Calu3 (cell line): ENCODE measurements at regions not wholly inside any gene's neighbourhood (a gene's known extent, or its start where the extent isn't known, plus 50 kb on each side); places are given as distances from the start of the nearest gene placed in this dataset.

Source experiments
- BruUV-seq: library from RNA; stranded (reverse); fragments of 400-500 nt; replicated peaks from 2 replicates; lab custom pipeline; 2021; lab: Mats Ljungman, UMichigan
- CTCF ChIA-PET: fragments of 300-600 bp; sonication (Branson Sonifier 250); formaldehyde crosslinking; loops from one replicate; lab custom pipeline; 2022; ENCODE audit warnings: antibody characterized with exemption; lab: Charles Lee
- DNase-seq: peaks from one replicate; pipeline ENCODE4 v3.0.0; 2022
- H3K27ac Mint-ChIP-seq: one replicate; pipeline ENCODE4 v1.8.0; 2022; ENCODE audit warnings: mixed read lengths; ENCODE audit not compliant: unreplicated experiment
- H3K27me3 Mint-ChIP-seq: one replicate; pipeline ENCODE4 v1.8.0; 2022; ENCODE audit warnings: mixed read lengths; ENCODE audit not compliant: unreplicated experiment
- H3K36me3 Mint-ChIP-seq: one replicate; pipeline ENCODE4 v1.8.0; 2022; ENCODE audit warnings: mild to moderate bottlenecking, moderate library complexity, mixed read lengths; ENCODE audit not compliant: insufficient read depth, unreplicated experiment
- H3K4me1 Mint-ChIP-seq: one replicate; pipeline ENCODE4 v1.8.0; 2022; ENCODE audit warnings: mild to moderate bottlenecking, low read depth, mixed read lengths; ENCODE audit not compliant: unreplicated experiment
- H3K4me3 Mint-ChIP-seq: one replicate; pipeline ENCODE4 v1.8.0; 2022; ENCODE audit warnings: mild to moderate bottlenecking, low read depth, moderate library complexity, mixed read lengths; ENCODE audit not compliant: unreplicated experiment
- H3K9me3 Mint-ChIP-seq: one replicate; pipeline ENCODE4 v1.8.0; 2022; ENCODE audit warnings: low read depth, mixed read lengths; ENCODE audit not compliant: unreplicated experiment
- intact Hi-C: fragments of 100-400 bp; cut with micrococcal nuclease; formaldehyde crosslinking; loops from one replicate; pipeline ENCODE4 v1.10.0; 2022; ENCODE audit not compliant: unreplicated experiment
- TF ChIP-seq, protein P1 (sequence below): fragments of 200-600 bp; IDR thresholded peaks from one replicate; pipeline ENCODE4 v1.8.0; 2022; ENCODE audit warnings: antibody characterized with exemption; ENCODE audit not compliant: unreplicated experiment

DNA sequence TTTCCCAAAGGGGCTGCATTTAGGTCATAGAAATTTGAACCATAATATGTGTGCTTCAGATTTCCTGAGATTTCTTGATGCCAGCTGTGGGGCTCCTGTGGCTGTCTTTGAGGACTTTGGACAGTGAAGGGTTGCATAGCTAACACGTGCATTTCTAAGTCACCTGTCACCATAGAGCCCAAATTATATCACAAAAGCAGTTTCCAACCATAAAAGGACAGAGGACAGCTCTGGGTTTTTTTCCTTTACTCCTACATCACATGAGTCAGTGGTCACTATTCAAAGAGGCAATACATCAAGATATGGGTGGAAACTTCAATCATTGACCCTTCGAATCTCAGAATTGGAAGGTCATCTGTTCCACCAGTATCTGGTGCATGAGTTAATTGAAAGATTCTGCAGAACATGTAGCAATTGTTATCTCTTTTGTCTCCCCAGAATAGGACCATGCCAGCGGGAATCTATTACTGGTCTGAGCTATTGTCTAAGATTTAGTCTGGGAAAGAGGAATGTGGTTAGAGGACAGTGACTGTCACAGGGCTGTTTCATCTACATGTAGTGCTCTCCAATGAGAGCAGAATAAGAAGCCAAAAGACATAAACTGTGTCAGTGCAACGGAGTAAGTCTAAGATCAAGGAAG is 133.5 kb downstream of the AASDH start:
- Mint-ChIP-seq H3K27me3 (no peaks in the 10 kb centered on the region), H3K9me3 (no peaks in the 10 kb centered on the region), H3K36me3 (no peaks in the 10 kb centered on the region), H3K27ac (no peak overlapping the region), H3K4me3 (no peak overlapping the region), H3K4me1 (no peaks in the 10 kb centered on the region)
- DNase-seq, result no peak
- no TSS peak for BruUV-seq
- TF ChIP-seq, protein P1, sequence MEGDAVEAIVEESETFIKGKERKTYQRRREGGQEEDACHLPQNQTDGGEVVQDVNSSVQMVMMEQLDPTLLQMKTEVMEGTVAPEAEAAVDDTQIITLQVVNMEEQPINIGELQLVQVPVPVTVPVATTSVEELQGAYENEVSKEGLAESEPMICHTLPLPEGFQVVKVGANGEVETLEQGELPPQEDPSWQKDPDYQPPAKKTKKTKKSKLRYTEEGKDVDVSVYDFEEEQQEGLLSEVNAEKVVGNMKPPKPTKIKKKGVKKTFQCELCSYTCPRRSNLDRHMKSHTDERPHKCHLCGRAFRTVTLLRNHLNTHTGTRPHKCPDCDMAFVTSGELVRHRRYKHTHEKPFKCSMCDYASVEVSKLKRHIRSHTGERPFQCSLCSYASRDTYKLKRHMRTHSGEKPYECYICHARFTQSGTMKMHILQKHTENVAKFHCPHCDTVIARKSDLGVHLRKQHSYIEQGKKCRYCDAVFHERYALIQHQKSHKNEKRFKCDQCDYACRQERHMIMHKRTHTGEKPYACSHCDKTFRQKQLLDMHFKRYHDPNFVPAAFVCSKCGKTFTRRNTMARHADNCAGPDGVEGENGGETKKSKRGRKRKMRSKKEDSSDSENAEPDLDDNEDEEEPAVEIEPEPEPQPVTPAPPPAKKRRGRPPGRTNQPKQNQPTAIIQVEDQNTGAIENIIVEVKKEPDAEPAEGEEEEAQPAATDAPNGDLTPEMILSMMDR, result no peak
- intact Hi-C loops, result no loop called here
- CTCF ChIA-PET, result no interaction called here

DNA sequence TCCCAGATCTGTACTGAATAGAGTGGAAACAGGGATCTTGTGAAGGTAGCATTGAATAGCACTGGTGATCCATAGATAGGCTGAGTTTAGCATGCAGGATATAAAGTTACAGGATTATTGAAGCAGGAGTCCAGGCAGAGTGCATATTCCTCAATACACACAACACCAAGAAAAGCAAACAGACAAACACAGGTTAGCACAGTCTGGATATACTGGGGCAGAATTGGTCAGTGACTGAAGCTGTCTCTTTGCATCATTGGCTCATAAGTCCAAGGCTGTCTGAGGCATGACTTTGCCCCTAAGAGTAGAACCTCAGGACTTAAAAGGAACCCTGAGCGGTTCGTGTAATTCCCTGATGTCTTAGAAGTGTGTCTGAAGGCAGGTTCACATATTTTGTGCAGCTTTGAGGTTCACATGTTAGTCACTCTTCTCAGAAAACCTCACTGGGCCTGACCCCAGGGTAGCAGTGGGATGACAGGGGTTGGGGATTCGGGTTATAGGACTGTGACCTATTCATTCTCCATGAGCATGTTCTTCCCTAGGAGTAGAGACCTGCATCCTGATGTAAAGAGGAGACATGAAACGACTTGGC is 134.6 kb downstream of the AASDH start:
- no peaks in the 10 kb centered on the region for H3K36me3 Mint-ChIP-seq
- TF ChIP-seq, protein P1, result no peak
- BruUV-seq, result no TSS peak

DNA sequence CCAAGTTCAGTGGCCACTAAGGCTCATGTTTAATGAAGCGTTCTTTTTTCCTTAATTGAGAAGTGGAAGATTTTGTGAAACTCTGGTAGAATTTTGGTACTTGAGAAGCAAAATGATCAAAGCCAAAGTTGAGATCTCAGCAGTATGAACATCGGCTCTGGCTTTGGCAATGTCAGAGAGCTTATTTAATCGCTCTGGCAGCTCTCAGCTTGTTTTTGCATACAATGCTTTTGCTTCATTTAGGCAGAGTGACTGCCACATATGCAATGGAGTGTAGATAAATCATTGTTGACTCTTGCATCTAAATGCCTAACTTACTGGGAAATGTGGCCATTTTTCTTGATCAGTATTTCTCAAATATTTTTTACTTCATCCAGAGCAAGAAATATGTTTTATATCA is 135.7 kb downstream of the AASDH start:
- Mint-ChIP-seq H3K36me3 (no peaks in the 10 kb centered on the region), H3K4me1 (peaks cover 8% of the 10 kb centered on the region), H3K9me3 (no peaks in the 10 kb centered on the region), H3K27me3 (no peaks in the 10 kb centered on the region), H3K27ac (no peak overlapping the region), H3K4me3 (no peak overlapping the region)
- no peak for DNase-seq
- no TSS peak for BruUV-seq
- intact Hi-C loops, result no loop called here
- CTCF ChIA-PET, result no interaction called here
- TF ChIP-seq, protein P1, result no peak

More for the DNA sequence above, 134.6 kb downstream of the AASDH start:
- intact Hi-C loops, result no loop called here
- no peak for DNase-seq
- peaks cover 2% of the 10 kb centered on the region for H3K4me1 Mint-ChIP-seq
- no peaks in the 10 kb centered on the region for H3K27me3 Mint-ChIP-seq
- CTCF ChIA-PET, result no interaction called here
- H3K27ac Mint-ChIP-seq, result no peak overlapping the region
- H3K9me3 Mint-ChIP-seq, result no peaks in the 10 kb centered on the region
- H3K4me3 Mint-ChIP-seq, result no peak overlapping the region

DNA sequence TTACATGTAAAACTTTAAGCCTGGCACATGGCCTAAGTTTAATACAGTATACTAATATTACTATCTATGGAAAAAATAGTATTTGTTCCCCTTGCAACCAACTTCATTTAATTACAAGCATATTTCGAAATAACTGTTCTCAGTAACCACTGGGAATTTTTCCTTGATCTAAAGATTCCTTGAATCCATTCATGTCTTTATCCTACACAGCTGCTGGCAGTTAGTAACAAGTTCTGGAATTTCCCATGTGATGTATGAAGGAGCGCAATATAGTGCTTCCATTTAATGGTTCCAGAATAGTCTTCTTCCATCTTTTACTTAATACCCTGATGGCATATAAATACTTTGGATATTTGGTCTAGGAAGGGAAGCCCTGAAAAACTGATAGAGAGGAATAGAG is 136.5 kb downstream of the AASDH start:
- Mint-ChIP-seq H3K27me3 (no peaks in the 10 kb centered on the region), H3K36me3 (no peaks in the 10 kb centered on the region), H3K27ac (no peak overlapping the region), H3K9me3 (no peaks in the 10 kb centered on the region), H3K4me1 (peaks cover 8% of the 10 kb centered on the region), H3K4me3 (no peak overlapping the region)
- TF ChIP-seq, protein P1, result no peak
- intact Hi-C loops, result no loop called here
- DNase-seq, result no peak
- no TSS peak for BruUV-seq
- CTCF ChIA-PET, result no interaction called here
